ENCODE measurements at regions not wholly inside any gene's neighbourhood (a gene's known extent, or its start where the extent isn't known, plus 50 kb on each side); places are given as distances from the start of the nearest gene placed in this dataset.
A peak's percentile ranks its signal among the peaks of the same experiment; 100 is the strongest.

DNA sequence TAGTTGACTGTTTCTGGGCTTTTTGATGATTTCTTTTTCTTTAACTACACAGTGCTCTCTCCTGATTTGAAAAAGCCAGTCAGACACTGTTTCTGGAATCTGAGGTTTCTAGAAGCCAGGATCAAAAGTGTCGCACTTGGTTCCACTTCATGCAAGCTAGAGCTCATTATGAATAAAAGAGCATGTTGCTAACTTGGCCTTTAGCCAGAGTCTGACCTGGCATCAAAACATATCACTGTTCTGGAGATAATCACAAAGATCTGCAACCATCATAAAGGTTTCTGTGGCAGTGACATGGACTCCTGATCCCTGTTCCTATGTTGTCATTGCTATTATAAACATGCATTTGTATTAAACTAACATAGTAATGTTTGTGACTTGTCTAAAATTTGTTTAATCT lies 76.1 kb upstream of the MAPRE2 start:
- no peak for DNase-seq
- H3K36me3 ChIP-seq, result no peaks in the 10 kb centered on the region
- TF ChIP-seq, protein P1, sequence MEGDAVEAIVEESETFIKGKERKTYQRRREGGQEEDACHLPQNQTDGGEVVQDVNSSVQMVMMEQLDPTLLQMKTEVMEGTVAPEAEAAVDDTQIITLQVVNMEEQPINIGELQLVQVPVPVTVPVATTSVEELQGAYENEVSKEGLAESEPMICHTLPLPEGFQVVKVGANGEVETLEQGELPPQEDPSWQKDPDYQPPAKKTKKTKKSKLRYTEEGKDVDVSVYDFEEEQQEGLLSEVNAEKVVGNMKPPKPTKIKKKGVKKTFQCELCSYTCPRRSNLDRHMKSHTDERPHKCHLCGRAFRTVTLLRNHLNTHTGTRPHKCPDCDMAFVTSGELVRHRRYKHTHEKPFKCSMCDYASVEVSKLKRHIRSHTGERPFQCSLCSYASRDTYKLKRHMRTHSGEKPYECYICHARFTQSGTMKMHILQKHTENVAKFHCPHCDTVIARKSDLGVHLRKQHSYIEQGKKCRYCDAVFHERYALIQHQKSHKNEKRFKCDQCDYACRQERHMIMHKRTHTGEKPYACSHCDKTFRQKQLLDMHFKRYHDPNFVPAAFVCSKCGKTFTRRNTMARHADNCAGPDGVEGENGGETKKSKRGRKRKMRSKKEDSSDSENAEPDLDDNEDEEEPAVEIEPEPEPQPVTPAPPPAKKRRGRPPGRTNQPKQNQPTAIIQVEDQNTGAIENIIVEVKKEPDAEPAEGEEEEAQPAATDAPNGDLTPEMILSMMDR (IDR thresholded peaks at IDR 0.05; ENCODE audit: low read depth, low read length), result no peak
- H3K27ac ChIP-seq, result no peak overlapping the region
- no peaks in the 10 kb centered on the region for H3K9me3 ChIP-seq (ENCODE audit: severe bottlenecking)
- H3K27me3 ChIP-seq (ENCODE audit: insufficient read depth, low read depth, severe bottlenecking), result peaks cover 3% of the 10 kb centered on the region
- H3K4me3 ChIP-seq (ENCODE audit: low read depth, low read length), result no peak overlapping the region

DNA sequence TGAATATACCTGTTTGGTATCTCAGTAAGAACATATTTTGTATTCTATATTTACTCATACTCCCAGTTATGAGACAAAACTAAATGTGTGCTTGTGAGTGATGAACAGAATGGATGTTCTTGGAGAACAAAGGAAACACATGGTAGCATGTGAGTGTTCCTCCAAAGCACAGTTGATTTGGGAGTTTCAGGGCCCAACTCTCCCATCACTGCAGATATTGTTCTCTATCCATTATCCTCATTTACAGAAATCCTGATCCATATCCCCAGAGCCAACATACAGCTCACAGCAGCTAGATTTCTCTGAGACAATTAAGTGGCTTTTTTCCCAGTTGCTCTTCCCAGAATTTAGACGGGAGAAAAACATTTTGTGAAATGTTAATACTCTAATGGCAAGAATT lies 75.6 kb upstream of the MAPRE2 start:
- TF ChIP-seq, protein P1 (IDR thresholded peaks at IDR 0.05; ENCODE audit: low read depth, low read length), result no peak
- Histone ChIP-seq H3K4me3 (ENCODE audit: low read depth, low read length) (no peak overlapping the region), H3K27me3 (ENCODE audit: insufficient read depth, low read depth, severe bottlenecking) (peaks cover 2% of the 10 kb centered on the region), H3K36me3 (no peaks in the 10 kb centered on the region), H3K27ac (no peak overlapping the region), H3K9me3 (ENCODE audit: severe bottlenecking) (no peaks in the 10 kb centered on the region)
- DNase-seq, result no peak

DNA sequence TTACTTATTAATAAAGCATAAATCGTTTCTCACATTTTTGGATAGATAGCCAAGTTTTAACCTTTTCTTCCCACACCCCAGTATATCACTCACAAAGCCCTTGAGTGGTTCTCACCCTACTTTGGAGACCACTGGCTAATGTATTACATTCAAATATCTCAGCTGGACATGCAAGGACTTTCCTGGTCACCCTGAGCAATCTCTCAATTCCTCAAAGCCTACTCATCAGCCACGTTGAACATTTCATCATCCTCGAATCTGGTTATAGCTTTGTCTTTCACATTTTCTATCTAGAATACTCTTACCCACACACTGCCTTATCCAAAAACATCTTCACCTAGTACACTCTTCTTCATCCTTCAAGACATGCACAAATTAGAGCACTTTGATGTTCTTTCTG lies 71.1 kb upstream of the MAPRE2 start:
- no peak for DNase-seq
- Histone ChIP-seq H3K4me3 (ENCODE audit: low read depth, low read length) (no peak overlapping the region), H3K36me3 (no peaks in the 10 kb centered on the region), H3K27ac (no peak overlapping the region), H3K27me3 (ENCODE audit: insufficient read depth, low read depth, severe bottlenecking) (peaks cover 6% of the 10 kb centered on the region), H3K9me3 (ENCODE audit: severe bottlenecking) (no peaks in the 10 kb centered on the region)
- TF ChIP-seq, protein P1 (IDR thresholded peaks at IDR 0.05; ENCODE audit: low read depth, low read length), result no peak

DNA sequence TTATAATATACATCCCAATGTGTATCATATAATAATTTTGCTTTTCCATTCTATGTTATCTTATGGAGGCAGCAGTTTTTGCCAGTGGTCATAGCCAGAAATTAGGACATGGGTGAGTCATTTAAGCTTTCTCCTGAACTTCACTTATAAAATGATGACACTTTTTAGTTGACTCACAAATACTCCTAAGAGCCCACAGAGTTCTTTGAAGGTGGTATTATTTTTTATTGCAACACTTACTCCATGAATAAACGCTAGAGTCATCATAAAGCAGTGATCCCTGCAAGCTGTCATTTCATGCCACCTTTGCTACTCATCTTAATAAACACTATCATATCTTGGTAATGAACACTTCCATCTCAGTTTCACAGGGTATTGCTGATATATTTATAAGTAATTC lies 69.9 kb upstream of the MAPRE2 start:
- TF ChIP-seq, protein P1 (IDR thresholded peaks at IDR 0.05; ENCODE audit: low read depth, low read length), result no peak
- H3K9me3 ChIP-seq (ENCODE audit: severe bottlenecking), result no peaks in the 10 kb centered on the region
- H3K27ac ChIP-seq, result no peak overlapping the region
- H3K27me3 ChIP-seq (ENCODE audit: insufficient read depth, low read depth, severe bottlenecking), result peaks cover 17% of the 10 kb centered on the region
- DNase-seq, result no peak
- H3K4me3 ChIP-seq (ENCODE audit: low read depth, low read length), result no peak overlapping the region
- no peaks in the 10 kb centered on the region for H3K36me3 ChIP-seq

DNA sequence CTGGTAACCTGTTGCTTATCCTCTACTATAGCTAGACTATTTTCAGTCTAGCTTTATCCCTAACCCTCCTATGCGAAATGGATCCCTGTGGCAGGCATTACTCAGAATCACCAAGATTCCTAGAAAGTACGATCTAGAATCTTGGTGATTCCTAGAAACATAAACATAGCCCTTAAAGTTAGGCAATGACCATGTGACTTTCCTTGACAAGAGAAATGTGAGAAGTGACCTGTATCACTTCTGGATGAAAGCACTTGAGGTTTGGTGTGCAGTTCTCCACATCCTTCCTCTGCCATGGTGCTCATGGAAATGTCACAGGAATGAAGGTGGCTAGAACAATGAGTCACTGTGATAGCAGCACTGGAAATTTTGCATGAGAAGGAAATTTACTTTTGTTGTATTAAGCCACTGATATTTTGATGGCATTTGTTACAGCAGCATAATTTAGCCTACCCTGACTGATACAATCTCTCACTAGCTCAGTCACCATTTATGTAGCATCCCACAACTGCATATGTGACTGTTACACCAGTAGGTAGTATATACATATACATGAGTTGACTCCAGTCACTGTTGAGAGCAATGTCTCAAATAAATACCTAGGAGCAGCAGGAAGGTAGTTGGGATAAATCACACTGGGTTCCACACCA lies 68.3 kb upstream of the MAPRE2 start:
- H3K4me3 ChIP-seq (ENCODE audit: low read depth, low read length), result no peak overlapping the region
- peaks cover 31% of the 10 kb centered on the region for H3K27me3 ChIP-seq (ENCODE audit: insufficient read depth, low read depth, severe bottlenecking)
- H3K36me3 ChIP-seq, result no peaks in the 10 kb centered on the region
- DNase-seq, result no peak
- TF ChIP-seq, protein P1 (IDR thresholded peaks at IDR 0.05; ENCODE audit: low read depth, low read length), result no peak
- no peak overlapping the region for H3K27ac ChIP-seq
- no peaks in the 10 kb centered on the region for H3K9me3 ChIP-seq (ENCODE audit: severe bottlenecking)

DNA sequence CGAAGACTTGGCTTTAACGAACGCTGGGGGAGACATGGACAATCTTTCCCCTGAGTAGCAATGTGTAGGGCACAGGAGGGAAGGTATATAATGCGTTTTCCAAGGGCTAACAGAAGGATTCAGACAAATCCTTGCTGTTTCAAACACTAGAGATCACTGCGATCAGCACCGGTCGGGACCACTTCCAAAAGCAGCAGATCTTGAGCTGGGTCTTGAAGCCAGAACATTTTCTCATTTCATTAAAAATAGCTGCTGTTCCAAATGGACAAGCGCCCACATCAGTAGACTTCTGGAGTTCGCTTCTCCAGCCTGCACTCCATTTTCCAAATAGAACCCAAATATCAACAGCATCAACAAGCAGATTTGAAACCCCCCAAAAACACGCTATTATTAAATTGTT lies 65.1 kb upstream of the MAPRE2 start:
- DNase-seq, result no peak
- H3K36me3 ChIP-seq, result no peaks in the 10 kb centered on the region
- H3K27ac ChIP-seq, result no peak overlapping the region
- TF ChIP-seq, protein P1 (IDR thresholded peaks at IDR 0.05; ENCODE audit: low read depth, low read length), result no peak
- H3K4me3 ChIP-seq (ENCODE audit: low read depth, low read length), result peak overlapping the region; percentile 75
- H3K27me3 ChIP-seq (ENCODE audit: insufficient read depth, low read depth, severe bottlenecking), result peaks cover 40% of the 10 kb centered on the region
- H3K9me3 ChIP-seq (ENCODE audit: severe bottlenecking), result no peaks in the 10 kb centered on the region

Data from WERI-Rb-1 (cell line).